ENCODE measurements at regions not wholly inside any gene's neighbourhood (a gene's known extent, or its start where the extent isn't known, plus 50 kb on each side); places are given as distances from the start of the nearest gene placed in this dataset.

GRCh38 chr5:155309021-155309746, 295.6 kb downstream of the KIF4B start:
- intact Hi-C loops (cut with DNase I): no loop called here

GRCh38 chr5:155311721-155312120, 298.2 kb downstream of the KIF4B start:
- Histone ChIP-seq H3K27ac (no peak overlapping the region), H3K4me1 (no peaks in the 10 kb centered on the region), H3K4me3 (no peak overlapping the region), H3K9me3 (no peaks in the 10 kb centered on the region), H3K27me3 (no peaks in the 10 kb centered on the region), H3K36me3 (no peaks in the 10 kb centered on the region)
- no peak for TF ChIP-seq CTCF (IDR thresholded peaks at IDR 0.05)
- intact Hi-C loops (cut with DNase I): no loop called here
- DNase-seq (no peak), ATAC-seq (no peak)

More at GRCh38 chr5:155309021-155309746, 295.6 kb downstream of the KIF4B start:
- DNase-seq (no peak), ATAC-seq (no peak)
- Histone ChIP-seq H3K36me3 (no peaks in the 10 kb centered on the region), H3K27ac (no peak overlapping the region), H3K9me3 (no peaks in the 10 kb centered on the region), H3K4me3 (no peak overlapping the region), H3K27me3 (no peaks in the 10 kb centered on the region), H3K4me1 (no peaks in the 10 kb centered on the region)
- no peak for TF ChIP-seq CTCF (IDR thresholded peaks at IDR 0.05)

GRCh38 chr5:155313518-155313917, 300.0 kb downstream of the KIF4B start:
- H3K9me3 ChIP-seq: no peaks in the 10 kb centered on the region
- no peak for DNase-seq
- H3K36me3 ChIP-seq: no peaks in the 10 kb centered on the region
- no peaks in the 10 kb centered on the region for H3K4me1 ChIP-seq
- no peak for ATAC-seq
- no peak overlapping the region for H3K27ac ChIP-seq
- H3K4me3 ChIP-seq: no peak overlapping the region
- no peaks in the 10 kb centered on the region for H3K27me3 ChIP-seq
- intact Hi-C loops (cut with DNase I): no loop called here
- no peak for TF ChIP-seq CTCF (IDR thresholded peaks at IDR 0.05)

- no peak for TF ChIP-seq CTCF (IDR thresholded peaks at IDR 0.05)
- no peaks in the 10 kb centered on the region for H3K36me3 ChIP-seq
- no peaks in the 10 kb centered on the region for H3K27me3 ChIP-seq
- no peak for ATAC-seq
- H3K9me3 ChIP-seq: no peaks in the 10 kb centered on the region
- DNase-seq: no peak
- intact Hi-C loops (cut with DNase I): no loop called here
- no peak overlapping the region for H3K27ac ChIP-seq
- no peak overlapping the region for H3K4me3 ChIP-seq
- H3K4me1 ChIP-seq: no peaks in the 10 kb centered on the region
Measured at GRCh38 chr5:155316070-155316714, 302.6 kb downstream of the KIF4B start.

GRCh38 chr5:155332618-155333017, 319.1 kb downstream of the KIF4B start:
- DNase-seq: no peak
- TF ChIP-seq CTCF (IDR thresholded peaks at IDR 0.05): no peak
- H3K36me3 ChIP-seq: no peaks in the 10 kb centered on the region
- H3K9me3 ChIP-seq: no peaks in the 10 kb centered on the region
- intact Hi-C loops (cut with DNase I): no loop called here
- ATAC-seq: no peak
- no peak overlapping the region for H3K27ac ChIP-seq
- H3K27me3 ChIP-seq: no peaks in the 10 kb centered on the region
- H3K4me1 ChIP-seq: no peaks in the 10 kb centered on the region
- H3K4me3 ChIP-seq: no peak overlapping the region
